HuH-7 (cell line): ENCODE measurements at regions not wholly inside any gene's neighbourhood (a gene's known extent, or its start where the extent isn't known, plus 50 kb on each side); places are given as distances from the start of the nearest gene placed in this dataset.

ENCODE experiments used
- DNase-seq: peaks from one replicate; pipeline ENCODE4 v3.0.0; 2011; ENCODE audit warnings: low spot score

DNA sequence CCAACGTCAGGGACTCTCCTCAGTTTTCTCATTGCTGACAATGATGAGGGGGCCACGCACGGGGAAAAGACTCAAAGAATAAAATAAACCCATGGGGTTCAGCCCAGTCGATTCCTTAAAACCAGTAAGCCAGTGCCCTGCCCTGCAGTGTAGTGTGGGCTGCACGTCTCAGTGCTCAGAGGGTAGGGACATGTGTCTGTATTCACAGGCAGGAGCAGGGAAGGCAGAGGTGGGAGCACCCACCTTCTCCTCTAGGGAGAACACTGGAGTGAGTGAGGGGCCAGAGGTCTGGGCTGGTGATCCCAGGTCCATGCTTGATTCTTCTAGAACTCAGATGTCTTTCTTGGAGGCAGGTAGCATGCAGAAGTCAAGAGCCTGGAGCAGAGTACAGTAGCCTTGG, 303.6 kb downstream of the MATN1 start:
- DNase-seq = no peak

DNA sequence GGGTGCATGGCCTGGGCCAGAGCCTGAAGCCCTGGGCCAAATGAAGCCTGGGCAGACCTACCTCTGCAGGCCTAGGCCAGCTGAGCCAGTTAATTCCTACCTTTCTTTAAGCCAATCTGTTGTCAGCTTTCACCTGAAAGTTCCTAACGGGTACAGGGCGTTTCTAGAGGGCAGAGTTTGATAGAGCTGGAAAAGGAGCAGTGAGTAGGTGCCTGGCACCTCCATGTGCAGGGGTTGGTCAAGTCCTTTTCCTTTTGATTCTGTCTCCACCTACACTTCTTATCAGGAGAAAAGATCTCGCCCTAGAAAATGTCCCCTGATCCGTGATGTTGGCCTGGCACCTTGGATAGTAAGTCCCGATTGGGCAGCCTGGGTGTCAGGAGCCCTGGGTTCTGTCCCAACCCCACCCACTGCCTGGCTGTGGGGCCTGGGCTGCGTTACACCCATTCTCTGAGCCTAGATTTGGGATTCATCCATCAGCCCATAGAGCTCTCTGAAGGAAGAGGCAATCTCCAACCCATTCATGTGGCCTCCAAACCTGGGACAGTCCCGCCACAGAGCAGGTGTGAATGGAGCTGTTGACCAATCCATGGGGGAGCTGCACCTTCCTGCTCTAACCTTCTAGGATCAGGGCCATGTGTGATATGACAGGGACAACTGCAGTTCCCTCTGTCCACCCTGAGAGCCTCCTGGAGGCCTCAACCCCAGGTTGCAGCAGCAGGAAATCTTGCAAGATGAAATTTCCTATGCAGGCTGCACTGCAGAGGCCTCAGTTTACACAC, 304.3 kb downstream of the MATN1 start:
- DNase-seq = no peak

DNA sequence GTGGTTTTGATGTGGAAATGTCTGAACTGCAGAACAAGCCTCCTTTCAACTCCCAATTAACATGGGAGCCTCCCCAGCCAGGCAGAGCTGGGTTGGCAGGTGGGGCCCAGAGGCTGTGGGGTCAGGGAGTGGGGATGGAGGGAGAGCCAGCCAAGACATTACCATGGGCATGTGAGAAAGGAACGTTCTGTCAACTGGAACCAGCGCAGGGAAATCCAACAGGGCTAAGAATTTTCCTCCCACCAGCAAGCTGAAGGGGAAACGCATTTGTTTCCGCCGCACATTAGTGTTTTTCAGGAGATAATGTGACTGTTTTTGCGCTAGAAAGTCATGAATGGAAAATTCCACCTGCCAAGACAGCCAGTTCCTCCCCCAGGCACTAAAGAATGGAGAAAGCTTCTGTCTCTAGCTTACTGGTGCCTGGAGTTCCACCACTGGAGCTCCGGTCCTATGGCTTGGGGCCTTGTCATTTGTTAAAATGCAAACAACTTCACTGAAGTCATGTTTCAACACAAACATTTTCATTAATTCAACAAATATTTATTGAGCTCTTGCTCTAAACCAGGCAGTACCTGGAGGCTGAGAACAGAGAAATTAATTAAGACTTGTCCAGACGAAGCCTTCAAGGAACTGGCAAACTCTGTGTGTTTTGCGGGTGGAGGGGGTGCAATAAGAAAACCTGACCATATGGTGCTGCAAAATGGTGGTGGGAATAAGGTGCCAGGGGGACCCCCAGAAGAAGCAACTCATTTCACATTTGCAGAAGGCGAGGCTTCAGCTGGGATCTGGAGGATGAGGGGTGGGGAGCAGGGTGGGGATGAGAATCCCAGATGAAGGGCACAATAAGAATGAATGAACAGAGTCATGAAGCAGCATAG, 305.1 kb downstream of the MATN1 start:
- no peak for DNase-seq

DNA sequence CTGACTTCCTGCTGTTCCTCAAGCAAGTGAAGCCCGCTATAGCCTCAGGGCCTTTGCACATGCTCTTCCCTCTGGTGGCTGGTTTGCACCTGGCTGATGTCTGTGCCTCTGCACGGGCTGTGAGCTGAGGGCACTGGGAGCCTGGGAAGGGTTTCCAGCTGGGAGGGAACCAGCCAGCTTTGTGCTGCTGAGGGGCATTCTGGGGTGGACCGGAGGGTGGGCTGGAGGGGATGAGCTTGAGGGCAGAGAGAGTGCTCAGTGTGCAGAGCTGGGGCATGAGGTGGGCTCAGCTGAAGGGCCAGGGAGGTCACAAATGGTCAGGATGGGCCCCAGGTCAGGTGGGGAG, 305.7 kb downstream of the MATN1 start:
- DNase-seq = no peak

DNA sequence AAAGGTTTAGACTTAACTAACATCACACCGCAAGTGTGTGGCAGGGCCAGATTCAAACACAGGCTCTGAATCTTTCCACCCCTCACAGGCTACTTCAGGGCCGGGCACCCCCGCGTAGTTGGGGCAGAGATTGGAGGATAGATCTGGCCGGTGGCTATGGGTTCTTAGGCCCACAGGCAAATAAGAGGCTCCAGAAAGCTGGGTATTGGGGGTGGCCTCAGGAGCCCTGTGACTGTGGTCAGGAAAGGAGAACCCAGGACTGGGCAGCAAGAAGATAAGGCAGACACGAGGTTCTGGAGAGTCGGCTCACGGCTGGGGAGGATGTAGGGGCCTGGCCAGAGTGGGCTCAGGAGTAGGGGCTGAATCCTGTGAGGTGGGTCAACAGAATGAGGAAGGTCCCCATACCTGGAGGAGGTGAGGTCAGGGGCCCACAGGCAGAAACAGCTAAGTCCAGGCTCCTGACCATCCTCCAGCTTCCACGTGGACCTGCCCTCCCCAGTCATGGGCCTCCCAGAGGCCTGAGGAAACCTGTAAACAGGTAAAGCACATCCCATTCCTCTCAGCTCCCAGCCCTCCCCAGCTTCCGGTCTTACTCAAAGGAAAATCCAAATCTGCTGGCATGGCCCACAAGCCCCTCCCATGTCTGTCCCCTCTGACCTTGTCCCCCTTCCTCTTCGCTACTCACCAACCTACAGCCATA, 306.2 kb downstream of the MATN1 start:
- DNase-seq = no peak

DNA sequence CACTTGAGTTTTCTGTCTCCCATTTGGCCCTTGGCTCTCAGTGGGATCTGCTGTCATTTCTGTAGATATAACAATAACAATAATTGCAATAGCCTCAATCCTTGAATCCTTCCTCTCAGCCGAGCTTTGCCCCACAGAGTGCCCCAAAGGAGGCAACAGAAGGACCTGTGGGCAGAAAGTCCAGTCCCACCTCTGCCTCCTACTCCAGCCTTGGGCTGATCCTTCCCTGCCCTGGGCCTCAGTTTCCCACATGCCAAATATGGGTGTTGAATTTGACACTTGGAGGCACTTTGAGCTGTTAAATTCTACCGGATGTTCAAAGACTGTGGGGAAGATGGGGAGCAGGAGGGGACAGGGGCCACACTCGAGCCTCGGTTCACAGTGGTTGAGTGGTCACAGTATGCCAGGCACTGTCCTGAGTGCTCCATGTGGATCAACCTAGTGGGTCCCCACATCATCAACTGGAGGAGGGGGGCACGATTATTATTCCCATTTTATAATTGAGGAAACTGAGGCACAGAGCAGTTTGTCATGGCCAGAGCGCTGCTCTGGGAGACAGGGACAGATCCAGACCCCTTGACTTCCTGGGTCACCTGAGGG, 307.1 kb downstream of the MATN1 start:
- DNase-seq = no peak

DNA sequence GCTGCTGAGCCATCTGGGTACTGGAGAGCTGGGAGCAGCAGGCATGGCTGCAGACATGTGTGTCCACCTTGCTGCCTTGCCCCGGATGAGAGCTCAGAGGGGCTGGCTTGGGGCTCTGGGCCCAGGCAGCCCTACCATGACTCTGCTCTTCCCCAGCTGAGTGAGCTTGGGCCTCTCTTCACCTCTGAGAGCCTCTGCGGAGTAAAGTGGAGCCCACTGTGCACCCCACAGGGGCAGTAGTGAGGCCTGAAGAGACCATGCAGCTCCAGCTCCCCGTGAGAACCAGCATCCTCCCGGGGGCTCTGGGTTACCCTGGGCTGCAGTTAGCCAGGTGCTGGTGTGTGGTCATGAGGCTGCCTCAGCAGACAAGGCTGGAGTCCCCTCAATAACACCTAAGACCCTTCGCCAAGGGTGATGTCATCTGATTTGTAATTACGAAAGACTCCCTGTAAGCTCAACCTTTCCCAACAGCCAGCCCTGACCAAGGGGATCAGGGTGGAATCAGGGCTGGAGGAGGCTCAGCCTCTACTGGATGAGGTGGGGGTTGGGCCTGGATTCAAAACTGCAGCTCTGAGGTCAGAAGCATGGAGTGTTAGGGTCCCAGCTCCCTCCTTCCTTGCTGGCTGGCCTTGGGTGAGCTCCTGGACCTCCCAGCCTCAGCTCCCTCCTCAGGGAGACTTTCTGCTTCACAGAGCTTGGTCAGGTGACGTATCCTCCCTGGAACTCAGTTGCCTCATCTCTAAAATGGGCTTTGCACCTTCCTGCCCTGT, 308.0 kb downstream of the MATN1 start:
- DNase-seq = no peak

DNA sequence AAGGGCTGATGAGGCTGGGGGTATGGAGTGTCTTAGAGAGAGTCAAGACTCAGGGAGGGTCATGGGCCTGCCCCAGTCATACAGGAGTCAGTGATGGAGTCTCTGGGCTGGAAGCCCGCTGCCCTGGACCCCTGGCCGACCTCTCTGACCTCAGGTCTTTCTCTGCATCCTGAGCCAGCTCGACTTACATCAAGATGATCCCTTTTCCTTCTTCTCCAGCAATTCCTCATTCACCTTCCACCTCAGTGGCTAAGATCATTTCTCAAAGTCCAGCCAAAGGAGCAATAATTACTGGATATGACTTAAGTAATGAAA, 308.6 kb downstream of the MATN1 start:
- DNase-seq = no peak

DNA sequence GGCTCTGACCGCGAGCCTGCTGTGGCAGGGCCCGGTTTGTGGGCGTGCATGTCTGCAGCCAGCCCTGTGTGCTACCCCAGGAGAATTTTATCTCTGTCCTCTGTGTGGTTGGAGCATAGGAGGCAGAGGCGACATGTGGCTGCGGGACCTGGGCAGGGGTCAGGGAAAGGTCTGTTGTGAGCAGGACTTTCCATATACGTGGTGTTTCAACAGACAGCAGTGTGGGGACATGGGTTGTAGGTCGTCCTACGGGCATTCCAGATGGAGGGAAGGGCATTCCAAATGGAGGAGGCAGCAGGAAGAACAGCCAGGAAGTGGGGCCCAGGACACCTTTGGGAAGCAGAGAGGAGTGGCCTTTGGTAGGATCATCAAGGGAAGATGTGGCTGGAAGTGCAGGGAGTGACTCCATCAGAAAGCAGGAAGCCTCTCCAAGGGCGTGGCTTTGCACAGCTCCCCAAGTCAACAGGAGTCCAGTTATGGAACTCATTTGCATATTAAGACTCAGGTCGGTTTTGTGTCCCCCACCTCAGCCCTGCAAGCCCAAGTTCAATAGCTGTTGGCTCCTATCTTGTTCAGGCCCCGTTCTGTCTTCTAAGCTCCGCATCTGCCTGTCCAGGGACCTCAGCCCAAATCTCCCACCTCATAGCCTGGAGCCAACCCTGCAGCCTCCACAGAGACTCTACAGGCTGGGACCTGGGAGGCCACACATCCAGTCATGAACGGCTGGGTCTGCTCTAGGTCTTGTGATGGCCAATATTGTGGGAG, 309.1 kb downstream of the MATN1 start:
- no peak for DNase-seq

DNA sequence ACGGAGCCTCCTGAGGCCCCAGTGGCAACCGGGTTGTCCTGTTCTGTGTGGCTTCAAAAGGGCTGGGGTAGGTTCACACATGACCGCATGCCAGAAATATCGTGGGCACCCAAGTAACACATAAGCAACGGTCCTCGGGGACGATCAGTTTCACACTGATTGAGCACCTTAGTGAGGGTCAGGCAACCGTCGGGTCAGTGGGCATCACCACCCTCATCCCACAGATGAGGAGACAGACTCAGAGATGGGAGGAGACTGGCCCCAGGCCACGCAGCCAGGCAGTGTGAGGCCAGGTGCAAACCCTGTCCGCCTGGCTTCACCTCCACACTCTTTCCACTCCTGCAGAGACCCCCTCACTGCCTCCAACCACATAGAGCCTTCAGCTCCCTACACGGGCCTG, 309.8 kb downstream of the MATN1 start:
- DNase-seq = no peak

DNA sequence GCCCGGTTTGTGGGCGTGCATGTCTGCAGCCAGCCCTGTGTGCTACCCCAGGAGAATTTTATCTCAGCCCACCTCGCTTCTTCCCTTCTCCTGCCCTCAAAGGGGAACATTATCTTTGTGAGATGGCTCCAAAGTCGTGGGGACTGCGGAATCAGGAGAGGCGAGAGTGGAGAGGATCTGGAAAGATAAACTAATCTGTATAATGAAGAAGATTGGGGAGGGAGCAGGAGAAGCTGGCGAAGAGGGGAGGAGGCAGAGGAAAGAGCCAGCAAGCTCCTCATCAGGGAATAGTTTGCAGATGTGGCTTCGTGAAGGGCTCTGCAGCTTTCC, 310.3 kb downstream of the MATN1 start:
- DNase-seq = no peak

DNA sequence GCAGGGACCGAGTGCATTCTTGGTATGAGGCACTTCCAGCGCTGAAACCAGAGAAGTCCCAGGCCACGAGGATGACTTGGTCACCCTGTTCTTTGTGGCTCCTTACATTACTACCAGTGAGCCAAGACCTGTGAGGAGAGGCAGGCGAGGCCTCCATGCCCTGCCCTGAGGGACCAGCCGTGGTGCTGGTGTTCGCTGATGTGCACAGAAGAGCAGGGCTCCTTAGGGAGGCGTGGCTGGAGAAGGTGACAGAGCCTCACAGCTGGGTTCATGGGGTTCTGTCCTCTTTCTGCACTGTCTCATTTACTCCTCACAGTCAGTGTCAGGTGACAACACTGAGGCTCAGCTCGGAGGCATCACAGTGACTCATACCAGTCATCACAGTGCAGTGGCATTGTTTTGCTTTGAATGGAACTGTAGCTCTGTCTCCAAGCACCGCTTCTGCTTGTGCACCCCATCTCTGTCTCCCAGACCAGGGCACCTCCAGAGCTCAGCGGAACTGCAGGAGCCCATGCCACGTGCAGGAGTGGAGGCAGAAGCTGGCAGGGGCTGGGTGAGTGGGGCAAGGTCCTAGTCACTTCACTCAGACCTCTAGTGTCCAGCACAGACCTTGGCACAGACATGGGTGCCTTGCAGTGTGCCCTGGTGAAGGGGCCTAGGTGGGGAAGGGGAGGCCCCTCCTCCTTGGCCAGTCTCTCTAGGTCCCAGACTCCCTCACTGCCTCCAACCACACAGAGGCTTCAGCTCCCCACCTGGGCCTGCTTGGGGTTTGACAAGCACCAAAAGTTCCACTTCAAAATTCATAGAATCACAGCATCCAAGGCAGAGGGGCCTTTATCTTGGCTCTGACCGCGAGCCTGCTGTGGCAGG, 310.9 kb downstream of the MATN1 start:
- DNase-seq = no peak

DNA sequence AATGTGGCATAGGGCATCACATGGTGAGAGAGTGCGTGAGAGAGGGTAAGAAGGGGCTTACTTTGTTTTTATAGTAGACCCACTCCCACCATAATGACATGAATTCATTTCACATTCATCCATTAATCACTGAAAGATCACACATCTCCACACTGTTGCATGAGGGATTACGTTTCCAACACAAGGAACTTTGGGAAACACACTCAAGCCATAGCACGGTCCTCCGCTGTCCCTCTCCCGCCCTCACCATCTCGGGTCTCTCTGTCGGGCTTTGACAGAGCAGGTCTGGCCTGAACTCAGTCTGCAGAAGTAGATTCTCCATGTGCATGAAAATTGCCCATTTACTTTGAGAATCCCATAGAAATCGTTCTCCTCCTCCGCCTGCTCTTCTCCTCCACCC, 312.2 kb downstream of the MATN1 start:
- no peak for DNase-seq

DNA sequence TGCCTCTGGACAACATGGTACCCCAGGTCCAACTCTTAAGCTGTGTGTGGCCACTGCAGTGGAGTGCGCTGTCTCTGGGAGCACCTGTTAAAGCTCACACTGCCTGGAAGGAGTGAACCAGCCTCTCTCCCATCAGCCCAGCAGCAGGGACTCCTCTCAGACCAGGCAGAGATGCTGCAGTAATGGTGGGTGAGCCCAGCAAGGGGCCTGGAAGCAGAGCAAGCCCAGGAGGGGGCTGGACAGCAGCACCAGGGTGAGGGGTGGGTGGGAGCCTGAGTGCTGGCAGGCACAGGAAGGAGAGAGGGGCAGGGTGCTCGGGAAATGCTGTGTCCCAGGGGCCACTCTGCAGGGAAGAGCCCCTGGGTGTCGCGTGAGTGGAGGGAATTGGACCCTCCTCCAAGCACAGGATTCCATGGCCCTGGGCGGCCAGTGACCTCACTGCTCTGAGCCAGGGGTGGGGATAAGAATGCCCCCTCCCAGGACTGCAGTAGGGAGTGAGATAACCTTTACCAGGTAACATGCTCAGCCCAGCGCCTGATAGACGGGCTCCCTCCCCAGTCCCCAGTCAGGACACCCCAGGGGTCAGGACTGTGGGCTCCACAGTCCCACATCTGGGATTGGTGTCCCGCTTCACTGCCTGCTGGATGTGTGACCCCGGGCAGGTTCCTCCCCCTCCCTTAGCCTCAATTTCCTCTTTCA, 313.1 kb downstream of the MATN1 start:
- no peak for DNase-seq

DNA sequence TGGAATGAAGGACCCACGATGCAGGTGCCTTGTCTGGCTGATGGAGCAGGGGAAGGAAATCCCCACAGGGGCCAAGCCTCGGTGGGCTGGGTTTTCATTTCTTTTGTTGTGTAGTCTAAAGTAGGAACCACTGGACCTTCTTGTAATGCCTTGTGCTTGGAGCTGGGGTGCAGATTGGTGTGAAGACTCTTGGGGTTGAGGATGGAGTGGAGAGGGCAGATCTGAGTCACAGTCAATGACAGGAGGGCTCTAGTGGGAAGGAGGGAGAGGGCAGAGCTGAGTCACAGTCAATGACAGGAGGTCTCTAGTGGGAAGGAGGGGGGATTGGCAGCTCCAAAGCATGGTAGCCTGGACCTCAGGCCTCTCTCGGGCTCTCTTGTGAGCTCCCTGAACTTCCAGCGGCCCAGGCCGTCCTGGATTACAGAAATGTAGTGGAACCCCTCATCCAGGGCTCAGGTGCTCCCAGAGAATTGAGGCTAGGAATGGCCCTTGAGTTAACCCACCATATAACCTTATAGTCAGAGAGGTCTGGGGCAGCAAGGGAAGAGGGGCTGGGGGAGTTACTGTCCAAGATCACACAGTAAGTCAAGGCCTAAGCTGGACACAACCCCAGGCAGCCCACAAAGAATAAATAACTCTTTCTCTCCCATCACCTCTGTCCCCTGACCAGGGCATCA, 313.8 kb downstream of the MATN1 start:
- DNase-seq = no peak

DNA sequence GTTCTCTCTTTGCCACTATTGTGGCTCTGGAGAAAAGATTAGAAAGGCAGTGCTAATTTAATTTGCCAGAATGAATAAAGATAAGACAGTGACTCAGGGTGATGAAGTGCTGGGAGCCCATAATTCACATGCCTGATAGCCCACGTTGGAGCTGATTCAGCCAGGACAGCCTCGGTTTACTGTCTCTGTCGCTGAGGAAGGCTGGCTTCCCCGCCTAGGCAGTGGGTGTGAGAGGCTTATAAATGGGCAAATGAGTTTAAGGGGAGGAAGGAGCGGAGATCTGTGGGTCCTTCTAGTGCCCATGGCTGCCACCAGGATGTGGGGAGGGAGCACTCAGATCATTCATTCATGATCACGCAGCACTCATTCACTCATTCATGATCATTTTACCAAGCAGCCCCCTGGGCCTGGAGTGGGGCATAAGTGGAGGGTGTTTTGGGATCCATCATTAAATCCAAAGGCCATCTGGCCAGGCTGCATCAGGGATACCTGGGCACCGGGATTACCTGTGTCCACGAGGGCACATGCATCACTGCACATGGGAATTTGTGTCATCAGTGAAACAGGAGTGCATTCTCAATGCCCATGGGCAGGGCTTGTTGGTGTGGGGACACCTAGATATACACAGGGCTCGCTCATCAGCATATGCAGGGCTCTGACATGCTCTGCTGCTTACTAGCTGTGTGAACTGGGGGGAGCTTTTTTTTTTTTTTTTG, 315.4 kb downstream of the MATN1 start:
- no peak for DNase-seq

DNA sequence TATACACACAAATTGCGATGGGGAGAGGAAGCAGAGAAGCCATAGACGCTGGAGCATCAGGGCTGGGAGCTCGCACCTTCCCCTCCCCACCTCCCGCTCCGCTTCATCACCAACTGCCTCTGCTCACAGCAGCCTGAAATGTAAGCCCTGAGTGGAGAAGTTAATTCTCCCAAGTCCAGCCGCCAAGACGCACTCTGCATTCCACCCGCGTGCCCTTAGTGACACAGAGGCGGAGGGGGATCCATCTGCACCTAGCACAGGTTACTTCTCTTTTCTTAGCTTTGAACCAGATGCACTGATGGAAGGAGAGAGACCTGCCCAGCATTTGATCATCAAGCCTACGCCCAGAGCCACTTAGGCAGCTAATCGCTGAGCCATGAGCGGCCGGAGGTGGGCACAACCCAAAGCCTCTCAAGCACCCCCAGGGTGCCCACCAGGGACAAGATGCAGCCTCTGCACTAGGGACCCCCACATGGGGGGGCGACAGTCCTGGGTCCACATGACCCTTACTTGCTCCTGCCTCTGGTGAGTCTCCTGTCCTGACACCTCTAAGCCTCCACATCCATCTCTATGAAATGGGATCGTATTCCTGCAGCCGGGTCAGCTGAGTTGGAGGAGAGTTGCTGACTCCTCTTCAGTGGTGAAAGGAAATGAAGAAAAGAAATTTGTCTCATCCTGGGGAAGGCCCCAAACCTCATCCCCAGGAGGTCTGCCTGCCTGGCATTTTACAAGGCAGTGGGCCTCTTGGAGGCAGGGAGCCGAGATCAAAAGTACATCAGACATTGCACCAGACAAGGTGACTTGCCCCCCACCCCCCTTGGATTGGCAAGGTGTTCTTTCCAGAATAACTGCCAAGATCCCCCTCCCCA, 316.2 kb downstream of the MATN1 start:
- no peak for DNase-seq
